Hepatocyte (in vitro differentiated cells): ENCODE measurements at regions not wholly inside any gene's neighbourhood (a gene's known extent, or its start where the extent isn't known, plus 50 kb on each side); places are given as distances from the start of the nearest gene placed in this dataset.
A peak's percentile ranks its signal among the peaks of the same experiment; 100 is the strongest.

Experiments used
- DNase-seq: peaks from one replicate; pipeline ENCODE4 v3.0.0-alpha.2; 2016; ENCODE audit warnings: low spot score
- H2AFZ ChIP-seq: fragments of 200-600 bp; sonication (generic); 2 replicates; pipeline ENCODE4 v1.6.0; 2016; ENCODE audit warnings: antibody characterized with exemption, mild to moderate bottlenecking
- H3K27ac ChIP-seq: fragments of 200-600 bp; sonication (generic); 2 replicates; pipeline ENCODE4 v1.5.1; 2016; ENCODE audit warnings: mild to moderate bottlenecking
- H3K27me3 ChIP-seq: fragments of 200-600 bp; sonication (generic); 2 replicates; pipeline ENCODE4 v1.6.1; 2016
- H3K36me3 ChIP-seq: fragments of 200-600 bp; sonication (generic); replicated peaks from 2 replicates; pipeline ENCODE4 v1.5.1; 2016; ENCODE audit warnings: low read depth; ENCODE audit not compliant: insufficient read depth
- H3K4me1 ChIP-seq: fragments of 200-600 bp; sonication (generic); 2 replicates; pipeline ENCODE4 v1.5.1; 2016; ENCODE audit warnings: mild to moderate bottlenecking, moderate library complexity; ENCODE audit not compliant: insufficient read depth
- H3K4me2 ChIP-seq: fragments of 200-600 bp; sonication (generic); 2 replicates; pipeline ENCODE4 v1.6.0; 2016
- H3K4me3 ChIP-seq: fragments of 200-600 bp; sonication (generic); 2 replicates; pipeline ENCODE4 v1.5.1; 2016; ENCODE audit warnings: mild to moderate bottlenecking
- H3K79me2 ChIP-seq: fragments of 200-600 bp; sonication (generic); 2 replicates; pipeline ENCODE4 v1.6.0; 2017; ENCODE audit warnings: mild to moderate bottlenecking
- H3K9me2 ChIP-seq: fragments of 200-600 bp; sonication (generic); replicated peaks from 2 replicates; pipeline ENCODE4 v1.6.0; 2017; ENCODE audit warnings: mild to moderate bottlenecking; ENCODE audit not compliant: insufficient read depth
- H3K9me3 ChIP-seq: fragments of 200-600 bp; sonication (generic); 2 replicates; pipeline ENCODE4 v1.5.1; 2016; ENCODE audit warnings: low read depth, mild to moderate bottlenecking
- H4K20me1 ChIP-seq: fragments of 200-600 bp; sonication (generic); 2 replicates; pipeline ENCODE4 v1.6.0; 2016; ENCODE audit warnings: mild to moderate bottlenecking; ENCODE audit not compliant: insufficient read depth, poor library complexity, severe bottlenecking
- CTCF ChIP-seq: fragments of 200-600 bp; sonication (generic); IDR thresholded peaks from 2 replicates; pipeline ENCODE4 v1.5.1; 2016; ENCODE audit warnings: antibody characterized with exemption, mild to moderate bottlenecking; ENCODE audit not compliant: poor library complexity
- EZH2 ChIP-seq: fragments of 200-600 bp; sonication (generic); IDR thresholded peaks from 2 replicates; pipeline ENCODE4 v1.6.1; 2016; ENCODE audit warnings: antibody characterized with exemption, mild to moderate bottlenecking, borderline replicate concordance
- EZH2phosphoT487 ChIP-seq: fragments of 200-600 bp; sonication (generic); IDR thresholded peaks from one replicate; pipeline ENCODE4 v1.6.1; 2018; ENCODE audit warnings: antibody characterized with exemption, mild to moderate bottlenecking, low read depth, moderate library complexity; ENCODE audit not compliant: unreplicated experiment, severe bottlenecking
- WGBS: methylation state at CpG from one replicate; pipeline ENCODE4 v1.1.6; 2016; ENCODE audit warnings: low lambda C conversion rate; ENCODE audit errors: missing lambda C conversion rate; 5-methylcytosine and 5-hydroxymethylcytosine counted together

GRCh38 chr20:42020316-42020715 lies 402.1 kb upstream of the CHD6 start:
- Histone ChIP-seq H2AFZ (no peak overlapping the region), H3K79me2 (no peaks in the 10 kb centered on the region), H3K36me3 (no peaks in the 10 kb centered on the region), H3K27ac (no peak overlapping the region), H3K9me2 (no peaks in the 10 kb centered on the region), H3K4me3 (no peak overlapping the region), H3K4me2 (no peak overlapping the region), H4K20me1 (no peaks in the 10 kb centered on the region), H3K27me3 (no peaks in the 10 kb centered on the region), H3K9me3 (no peaks in the 10 kb centered on the region), H3K4me1 (no peaks in the 10 kb centered on the region)
- no peak for TF ChIP-seq EZH2phosphoT487
- TF ChIP-seq EZH2 = no peak
- TF ChIP-seq CTCF = no peak
- 61% methylated on average over 4 of the region's 4 CpGs for WGBS
- DNase-seq = no peak

GRCh38 chr20:42018979-42019378 lies 400.8 kb upstream of the CHD6 start:
- no peaks in the 10 kb centered on the region for H3K79me2 ChIP-seq
- no peak overlapping the region for H3K4me2 ChIP-seq
- no peak overlapping the region for H3K27ac ChIP-seq
- H3K27me3 ChIP-seq = no peaks in the 10 kb centered on the region
- DNase-seq = no peak
- no peaks in the 10 kb centered on the region for H3K9me3 ChIP-seq
- no peaks in the 10 kb centered on the region for H3K9me2 ChIP-seq
- no peaks in the 10 kb centered on the region for H4K20me1 ChIP-seq
- H3K4me1 ChIP-seq = no peaks in the 10 kb centered on the region
- H3K36me3 ChIP-seq = no peaks in the 10 kb centered on the region
- no peak overlapping the region for H2AFZ ChIP-seq
- TF ChIP-seq CTCF (peak; percentile 27), EZH2 (no peak)
- no peak overlapping the region for H3K4me3 ChIP-seq

- no peaks in the 10 kb centered on the region for H3K4me1 ChIP-seq
- H3K4me2 ChIP-seq = no peak overlapping the region
- no peaks in the 10 kb centered on the region for H4K20me1 ChIP-seq
- 82% methylated on average over 3 of the region's 3 CpGs for WGBS
- no peak overlapping the region for H3K27ac ChIP-seq
- H3K27me3 ChIP-seq = no peaks in the 10 kb centered on the region
- H3K79me2 ChIP-seq = no peaks in the 10 kb centered on the region
- H3K4me3 ChIP-seq = no peak overlapping the region
- no peak overlapping the region for H2AFZ ChIP-seq
- H3K36me3 ChIP-seq = no peaks in the 10 kb centered on the region
- no peak for TF ChIP-seq EZH2phosphoT487
- TF ChIP-seq EZH2 = no peak
- no peak for TF ChIP-seq CTCF
- H3K9me2 ChIP-seq = no peaks in the 10 kb centered on the region
- DNase-seq = no peak
- H3K9me3 ChIP-seq = no peaks in the 10 kb centered on the region
Measured at GRCh38 chr20:42010090-42010489, 391.9 kb upstream of the CHD6 start.

- no peaks in the 10 kb centered on the region for H3K9me3 ChIP-seq
- H3K27me3 ChIP-seq = no peaks in the 10 kb centered on the region
- H2AFZ ChIP-seq = no peak overlapping the region
- no peak overlapping the region for H3K4me2 ChIP-seq
- no peak overlapping the region for H3K4me3 ChIP-seq
- H3K27ac ChIP-seq = no peak overlapping the region
- H4K20me1 ChIP-seq = no peaks in the 10 kb centered on the region
- no peaks in the 10 kb centered on the region for H3K79me2 ChIP-seq
- no peak for DNase-seq
- H3K4me1 ChIP-seq = no peaks in the 10 kb centered on the region
- no peak for TF ChIP-seq CTCF
- TF ChIP-seq EZH2phosphoT487 = no peak
- TF ChIP-seq EZH2 = no peak
- H3K9me2 ChIP-seq = no peaks in the 10 kb centered on the region
- H3K36me3 ChIP-seq = no peaks in the 10 kb centered on the region
- 61% methylated on average over 4 of the region's 4 CpGs for WGBS
Measured at GRCh38 chr20:42007251-42007650, 389.1 kb upstream of the CHD6 start.
